ENCODE measurements at regions not wholly inside any gene's neighbourhood (a gene's known extent, or its start where the extent isn't known, plus 50 kb on each side); places are given as distances from the start of the nearest gene placed in this dataset.
"Not testable (repeated sequence)": the region's sequence is repeated elsewhere in the genome, so short reads cannot be mapped to it uniquely, and the experiment has no call there.

GRCh38 chr14:106344065-106344614 lies 817.8 kb downstream of the TMEM121 start:
- H3K36me3 ChIP-seq (ENCODE audit: control insufficient read depth in 2 of 2, insufficient read depth in 2 of 2, low read length in 2 of 2); H3K4me3 ChIP-seq (ENCODE audit: low read length in 2 of 2); H3K27ac ChIP-seq (ENCODE audit: low read depth in 2 of 2, low read length in 2 of 2); H3K9me3 ChIP-seq (ENCODE audit: control insufficient read depth in 2 of 2, low read length in 2 of 2); H3K27me3 ChIP-seq (ENCODE audit: control insufficient read depth in 2 of 2, insufficient read depth in 2 of 2, low read length in 2 of 2); H3K9ac ChIP-seq (ENCODE audit: low read depth in 1 of 2, low read length in 2 of 2); H3K4me1 ChIP-seq (ENCODE audit: control insufficient read depth in 2 of 2, insufficient read depth in 2 of 2, low read length in 2 of 2): not testable (repeated sequence)

DNA sequence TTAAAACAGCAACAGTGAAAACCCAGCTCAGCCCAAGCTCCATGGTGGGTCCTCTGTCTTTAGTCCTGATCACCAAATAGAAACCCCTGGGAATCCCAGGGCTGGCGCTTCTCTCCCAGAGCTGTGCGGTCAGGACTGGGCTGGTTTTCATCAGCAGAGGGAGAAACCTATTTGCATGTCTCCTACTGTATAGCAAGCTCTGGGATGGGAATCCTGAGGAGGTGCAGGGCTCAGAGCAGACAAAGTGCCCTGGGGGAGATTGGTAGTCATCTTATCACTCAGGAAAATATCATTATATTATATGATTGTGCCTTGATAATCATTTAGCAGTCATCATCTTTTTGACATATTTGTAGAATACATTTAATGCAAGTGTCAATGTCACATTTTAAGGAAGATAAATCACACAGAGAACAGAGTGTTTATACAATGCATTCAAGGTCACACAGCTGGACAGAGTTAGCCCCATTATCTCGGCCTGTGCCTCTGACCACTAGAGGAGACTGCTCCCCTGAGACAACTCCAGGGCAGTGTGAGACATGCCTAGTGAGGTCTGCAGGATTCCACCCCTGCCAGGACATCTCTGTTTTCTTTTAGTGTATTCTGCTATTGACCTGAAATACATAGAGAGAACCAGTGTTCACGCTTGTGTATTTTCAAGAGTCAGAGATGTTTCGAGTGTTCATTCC lies 818.6 kb downstream of the TMEM121 start:
- not testable (repeated sequence) for H3K9ac ChIP-seq (ENCODE audit: low read depth in 1 of 2, low read length in 2 of 2); H3K9me3 ChIP-seq (ENCODE audit: control insufficient read depth in 2 of 2, low read length in 2 of 2); H3K27me3 ChIP-seq (ENCODE audit: control insufficient read depth in 2 of 2, insufficient read depth in 2 of 2, low read length in 2 of 2); H3K36me3 ChIP-seq (ENCODE audit: control insufficient read depth in 2 of 2, insufficient read depth in 2 of 2, low read length in 2 of 2); H3K4me3 ChIP-seq (ENCODE audit: low read length in 2 of 2); H3K4me1 ChIP-seq (ENCODE audit: control insufficient read depth in 2 of 2, insufficient read depth in 2 of 2, low read length in 2 of 2); H3K27ac ChIP-seq (ENCODE audit: low read depth in 2 of 2, low read length in 2 of 2)

DNA sequence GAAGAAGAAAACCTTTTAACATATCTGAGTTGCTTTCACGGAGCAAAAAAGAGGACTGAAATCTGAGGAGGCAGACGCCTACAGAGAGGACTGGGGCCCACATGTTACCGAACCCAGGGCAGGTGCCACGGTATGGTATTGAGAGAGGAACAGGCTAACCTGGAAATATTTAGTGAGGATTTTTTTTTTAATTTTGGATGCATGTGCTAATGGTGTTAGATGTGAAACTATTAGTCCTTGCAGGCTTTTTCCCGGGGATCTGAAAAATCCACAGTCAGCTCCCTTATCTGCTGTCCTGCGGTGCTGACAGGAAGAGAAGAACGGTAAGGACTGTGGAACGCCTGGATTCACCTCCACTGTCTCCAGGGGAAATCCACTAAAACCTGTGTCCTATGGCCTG lies 819.7 kb downstream of the TMEM121 start:
- Histone ChIP-seq H3K36me3 (ENCODE audit: control insufficient read depth in 2 of 2, insufficient read depth in 2 of 2, low read length in 2 of 2) (no peaks in the 10 kb centered on the region), H3K27me3 (ENCODE audit: control insufficient read depth in 2 of 2, insufficient read depth in 2 of 2, low read length in 2 of 2) (peaks cover 0 to 6% of the 10 kb centered on the region in 2 donors), H3K9me3 (ENCODE audit: control insufficient read depth in 2 of 2, low read length in 2 of 2) (no peaks in the 10 kb centered on the region), H3K4me1 (ENCODE audit: control insufficient read depth in 2 of 2, insufficient read depth in 2 of 2, low read length in 2 of 2) (no peaks in the 10 kb centered on the region), H3K9ac (ENCODE audit: low read depth in 1 of 2, low read length in 2 of 2) (no peak overlapping the region), H3K4me3 (ENCODE audit: low read length in 2 of 2) (no peak overlapping the region), H3K27ac (ENCODE audit: low read depth in 2 of 2, low read length in 2 of 2) (no peak overlapping the region)

DNA sequence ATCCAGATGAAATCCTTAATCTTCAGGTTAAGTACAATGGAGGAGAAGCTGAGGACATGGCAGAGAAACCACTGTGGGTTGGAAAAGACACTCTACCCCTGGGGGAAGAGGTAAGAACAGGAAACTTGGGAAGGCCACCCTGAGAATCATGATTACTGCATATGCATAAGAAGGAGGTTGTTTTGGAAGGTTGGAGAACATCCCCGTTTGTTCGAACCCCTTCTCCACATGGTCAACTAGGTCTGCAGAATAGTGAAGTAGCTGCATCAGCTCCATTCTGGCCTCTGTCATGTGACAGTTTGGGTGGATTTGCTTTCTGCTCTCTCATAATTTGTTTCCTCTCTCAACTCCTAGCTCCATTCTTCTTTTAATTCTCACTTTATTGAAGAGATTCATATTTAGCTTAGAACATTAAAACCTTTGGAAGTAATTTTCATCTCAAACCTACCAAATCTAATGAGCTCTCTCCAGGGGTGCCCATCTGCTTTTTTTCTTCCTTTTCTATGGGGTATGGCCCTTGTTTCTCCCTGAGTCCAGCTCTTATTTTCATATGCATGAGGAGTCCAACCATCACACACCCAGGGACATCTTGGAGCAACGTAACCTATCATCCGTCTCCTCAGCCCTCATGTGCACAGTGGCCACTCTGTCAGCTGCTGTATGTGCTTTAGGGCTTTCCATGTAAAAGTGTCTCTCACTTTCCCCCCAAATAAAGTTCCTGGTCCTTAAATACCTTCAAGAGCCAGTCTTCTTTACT lies 820.3 kb downstream of the TMEM121 start:
- peaks cover 0 to 6% of the 10 kb centered on the region in 2 donors for H3K27me3 ChIP-seq (ENCODE audit: control insufficient read depth in 2 of 2, insufficient read depth in 2 of 2, low read length in 2 of 2)
- no peak overlapping the region for H3K9ac ChIP-seq (ENCODE audit: low read depth in 1 of 2, low read length in 2 of 2)
- H3K36me3 ChIP-seq (ENCODE audit: control insufficient read depth in 2 of 2, insufficient read depth in 2 of 2, low read length in 2 of 2): no peaks in the 10 kb centered on the region
- H3K4me3 ChIP-seq (ENCODE audit: low read length in 2 of 2): no peak overlapping the region
- H3K4me1 ChIP-seq (ENCODE audit: control insufficient read depth in 2 of 2, insufficient read depth in 2 of 2, low read length in 2 of 2): no peaks in the 10 kb centered on the region
- no peak overlapping the region for H3K27ac ChIP-seq (ENCODE audit: low read depth in 2 of 2, low read length in 2 of 2)
- no peaks in the 10 kb centered on the region for H3K9me3 ChIP-seq (ENCODE audit: control insufficient read depth in 2 of 2, low read length in 2 of 2)

GRCh38 chr14:106347291-106347778 lies 821.0 kb downstream of the TMEM121 start:
- Histone ChIP-seq H3K27ac (ENCODE audit: low read depth in 2 of 2, low read length in 2 of 2) (no peak overlapping the region), H3K4me3 (ENCODE audit: low read length in 2 of 2) (no peak overlapping the region), H3K36me3 (ENCODE audit: control insufficient read depth in 2 of 2, insufficient read depth in 2 of 2, low read length in 2 of 2) (no peaks in the 10 kb centered on the region), H3K9me3 (ENCODE audit: control insufficient read depth in 2 of 2, low read length in 2 of 2) (no peaks in the 10 kb centered on the region), H3K4me1 (ENCODE audit: control insufficient read depth in 2 of 2, insufficient read depth in 2 of 2, low read length in 2 of 2) (no peaks in the 10 kb centered on the region), H3K27me3 (ENCODE audit: control insufficient read depth in 2 of 2, insufficient read depth in 2 of 2, low read length in 2 of 2) (peaks cover 0 to 6% of the 10 kb centered on the region in 2 donors), H3K9ac (ENCODE audit: low read depth in 1 of 2, low read length in 2 of 2) (no peak overlapping the region)

DNA sequence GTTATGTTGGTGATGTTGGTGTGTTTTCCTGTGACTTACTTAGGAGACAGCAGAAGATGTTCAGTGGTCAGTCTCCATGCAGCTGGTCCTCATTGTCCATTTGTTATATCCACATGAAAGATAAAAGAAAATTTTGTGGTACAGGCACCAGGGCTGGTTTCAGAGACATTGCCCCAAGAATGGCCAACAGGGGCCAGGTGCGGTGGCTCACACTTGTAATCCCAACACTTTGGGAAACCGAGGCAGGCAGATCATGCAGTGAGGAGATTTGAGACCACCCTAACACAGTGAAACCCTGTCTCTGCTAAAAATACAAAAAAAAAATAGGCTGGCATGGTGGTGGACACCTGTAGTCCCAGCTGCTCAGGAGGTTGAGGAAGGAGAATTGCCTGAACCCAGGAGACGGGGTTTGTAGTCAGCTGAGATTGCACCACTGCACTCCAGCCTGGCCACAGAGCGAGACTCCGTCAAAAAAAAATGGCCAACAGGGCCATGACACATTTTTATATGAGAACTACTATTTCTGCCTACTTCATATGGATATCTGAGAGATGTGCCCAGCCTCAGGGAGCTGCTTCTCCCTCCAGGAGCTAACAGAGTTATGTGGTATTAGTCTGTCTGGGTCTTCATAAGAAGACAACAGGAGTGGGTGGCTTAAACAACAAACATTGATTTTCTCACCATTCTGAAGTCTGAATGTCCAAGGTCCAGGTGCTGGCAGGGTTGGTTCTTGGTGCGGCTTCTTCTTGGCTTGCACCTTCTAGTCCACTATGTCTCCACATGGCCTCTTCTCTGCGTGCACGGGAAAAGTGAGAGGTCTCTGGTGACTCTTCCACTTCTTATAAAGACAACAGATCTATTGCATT lies 821.7 kb downstream of the TMEM121 start:
- no peaks in the 10 kb centered on the region for H3K36me3 ChIP-seq (ENCODE audit: control insufficient read depth in 2 of 2, insufficient read depth in 2 of 2, low read length in 2 of 2)

GRCh38 chr14:106348873-106349540 lies 822.6 kb downstream of the TMEM121 start:
- H3K9me3 ChIP-seq (ENCODE audit: control insufficient read depth in 2 of 2, low read length in 2 of 2); H3K27ac ChIP-seq (ENCODE audit: low read depth in 2 of 2, low read length in 2 of 2); H3K4me1 ChIP-seq (ENCODE audit: control insufficient read depth in 2 of 2, insufficient read depth in 2 of 2, low read length in 2 of 2): not testable (repeated sequence)

More for the DNA sequence above, 821.7 kb downstream of the TMEM121 start:
- no peak overlapping the region for H3K4me3 ChIP-seq (ENCODE audit: low read length in 2 of 2)
- H3K9ac ChIP-seq (ENCODE audit: low read depth in 1 of 2, low read length in 2 of 2): no peak overlapping the region
- peaks cover 0 to 6% of the 10 kb centered on the region in 2 donors for H3K27me3 ChIP-seq (ENCODE audit: control insufficient read depth in 2 of 2, insufficient read depth in 2 of 2, low read length in 2 of 2)
- H3K27ac ChIP-seq (ENCODE audit: low read depth in 2 of 2, low read length in 2 of 2): no peak overlapping the region
- H3K9me3 ChIP-seq (ENCODE audit: control insufficient read depth in 2 of 2, low read length in 2 of 2): no peaks in the 10 kb centered on the region
- H3K4me1 ChIP-seq (ENCODE audit: control insufficient read depth in 2 of 2, insufficient read depth in 2 of 2, low read length in 2 of 2): no peaks in the 10 kb centered on the region

DNA sequence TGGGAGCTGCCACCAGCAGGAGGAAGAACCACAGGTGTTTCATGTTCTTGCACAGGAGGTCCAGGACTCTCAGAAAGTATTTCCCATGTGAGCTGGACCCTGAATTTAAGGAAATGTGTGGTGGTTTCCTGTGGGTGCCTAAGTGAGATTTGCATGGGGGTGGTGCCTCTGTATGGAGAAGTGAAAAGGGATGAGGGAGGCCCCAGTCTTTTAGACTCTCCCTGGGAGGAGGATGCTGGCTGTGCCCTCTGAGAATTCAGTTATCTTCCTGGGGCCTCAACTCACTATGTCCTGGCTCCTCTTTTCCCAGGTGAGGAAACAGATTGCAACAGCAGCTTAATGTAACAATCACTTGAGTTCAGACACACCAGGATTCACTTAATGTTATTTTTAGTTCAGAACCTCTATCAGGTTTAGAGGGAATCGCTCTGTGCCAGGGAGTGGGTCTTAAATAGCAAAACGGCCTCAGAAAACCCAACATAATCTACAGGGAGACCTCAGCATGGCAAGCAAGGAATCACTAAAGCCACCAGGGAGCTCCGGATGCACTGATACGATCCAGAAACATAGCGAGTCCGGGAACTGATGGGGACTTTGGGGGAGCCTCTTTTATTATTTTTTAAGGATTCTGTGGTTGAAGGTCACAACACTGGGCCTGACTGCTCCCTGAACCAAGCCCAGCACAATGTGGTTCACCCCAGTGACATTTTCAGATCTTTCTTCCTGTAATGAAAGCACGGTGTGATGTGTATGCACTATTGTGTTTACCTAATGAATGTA lies 823.5 kb downstream of the TMEM121 start:
- H3K27me3 ChIP-seq (ENCODE audit: control insufficient read depth in 2 of 2, insufficient read depth in 2 of 2, low read length in 2 of 2); H3K36me3 ChIP-seq (ENCODE audit: control insufficient read depth in 2 of 2, insufficient read depth in 2 of 2, low read length in 2 of 2); H3K4me3 ChIP-seq (ENCODE audit: low read length in 2 of 2); H3K4me1 ChIP-seq (ENCODE audit: control insufficient read depth in 2 of 2, insufficient read depth in 2 of 2, low read length in 2 of 2); H3K9ac ChIP-seq (ENCODE audit: low read depth in 1 of 2, low read length in 2 of 2); H3K9me3 ChIP-seq (ENCODE audit: control insufficient read depth in 2 of 2, low read length in 2 of 2); H3K27ac ChIP-seq (ENCODE audit: low read depth in 2 of 2, low read length in 2 of 2): not testable (repeated sequence)

More at GRCh38 chr14:106348873-106349540, 822.6 kb downstream of the TMEM121 start:
- H3K4me3 ChIP-seq (ENCODE audit: low read length in 2 of 2); H3K27me3 ChIP-seq (ENCODE audit: control insufficient read depth in 2 of 2, insufficient read depth in 2 of 2, low read length in 2 of 2); H3K9ac ChIP-seq (ENCODE audit: low read depth in 1 of 2, low read length in 2 of 2); H3K36me3 ChIP-seq (ENCODE audit: control insufficient read depth in 2 of 2, insufficient read depth in 2 of 2, low read length in 2 of 2): not testable (repeated sequence)
